H1 (cell line): ENCODE measurements at regions not wholly inside any gene's neighbourhood (a gene's known extent, or its start where the extent isn't known, plus 50 kb on each side); places are given as distances from the start of the nearest gene placed in this dataset.

Experiments
- CTCF ChIA-PET: fragments of 300-600 bp; sonication (Branson Sonifier 250); formaldehyde crosslinking; loops from one replicate; lab custom pipeline; 2021; ENCODE audit not compliant: partially characterized antibody; lab: Charles Lee
- POLR2A ChIA-PET: fragments of 300-600 bp; sonication (Branson Sonifier 250); formaldehyde crosslinking; loops from one replicate; lab custom pipeline; 2021; ENCODE audit warnings: inconsistent platforms; ENCODE audit not compliant: partially characterized antibody; lab: Charles Lee
- DNase-seq, 2 experiments: peaks; one replicate each; pipeline versions ENCODE4 v3.0.0 to v3.0.0-alpha.2; 2010 to 2022; ENCODE audit warnings: low spot score in 2 of 2, low read depth in 1 of 2, mixed read lengths in 1 of 2
- FAIRE-seq: peaks from 2 replicates; lab custom pipeline; 2011; peaks lifted over from hg19 to GRCh38; lab: Jason Lieb, UNC
- H2AFZ ChIP-seq: 2 replicates; pipeline ENCODE4 v1.8.1; 2012; ENCODE audit warnings: low read length, inconsistent platforms
- H2AK5ac ChIP-seq: 2 replicates; pipeline ENCODE4 v1.6.1; 2013; ENCODE audit warnings: low read depth, low read length
- H2BK120ac ChIP-seq: replicated peaks from 2 replicates; pipeline ENCODE3; 2013; ENCODE audit warnings: low read depth, low read length, inconsistent platforms
- H2BK12ac ChIP-seq: 2 replicates; pipeline ENCODE4 v1.6.1; 2013; ENCODE audit warnings: low read depth, low read length
- H2BK15ac ChIP-seq: 2 replicates; pipeline ENCODE4 v1.6.1; 2013; ENCODE audit warnings: low read length
- H2BK20ac ChIP-seq: 2 replicates; pipeline ENCODE4 v1.6.1; 2013; ENCODE audit warnings: low read length
- H2BK5ac ChIP-seq: 2 replicates; pipeline ENCODE4 v1.6.1; 2013; ENCODE audit warnings: low read depth, low read length
- H3K14ac ChIP-seq: 2 replicates; pipeline ENCODE4 v1.6.1; 2013; ENCODE audit warnings: inconsistent platforms; ENCODE audit not compliant: insufficient read length
- H3K18ac ChIP-seq: 2 replicates; pipeline ENCODE4 v1.6.1; 2013; ENCODE audit warnings: low read length; ENCODE audit errors: extremely low read depth
- H3K23ac ChIP-seq: 2 replicates; pipeline ENCODE4 v1.6.1; 2013; ENCODE audit warnings: inconsistent platforms; ENCODE audit not compliant: insufficient read length
- H3K23me2 ChIP-seq: 2 replicates; pipeline ENCODE4 v1.6.1; 2013; ENCODE audit warnings: low read depth, low read length
- H3K27ac ChIP-seq: 2 replicates; pipeline ENCODE4 v1.6.1; 2011; ENCODE audit warnings: low read depth, low read length, inconsistent platforms
- H3K27me3 ChIP-seq, 4 experiments: replicated peaks in 1 of 4; 1 replicate in 1 of 4; 2 replicates in 3 of 4; pipeline versions ENCODE4 v1.6.1 to v1.8.1; 2011 to 2013; ENCODE audit warnings: low read length in 3 of 4, mild to moderate bottlenecking in 3 of 4, inconsistent platforms in 2 of 4, mixed read lengths in 2 of 4, moderate library complexity in 1 of 4; ENCODE audit not compliant: control insufficient read depth in 3 of 4, insufficient read depth in 3 of 4; ENCODE audit errors: extremely low read depth in 1 of 4
- H3K36me3 ChIP-seq, 4 experiments: 2 replicates each; pipeline versions ENCODE4 v1.6.1 to v1.8.1; 2011 to 2013; ENCODE audit warnings: mild to moderate bottlenecking in 4 of 4, low read length in 3 of 4, moderate library complexity in 2 of 4, control low read depth in 1 of 4, inconsistent platforms in 1 of 4; ENCODE audit not compliant: insufficient read depth in 4 of 4, control insufficient read depth in 2 of 4
- H3K4ac ChIP-seq: replicated peaks from 2 replicates; pipeline ENCODE3; 2013; ENCODE audit warnings: low read length, low read depth, mixed read lengths, inconsistent platforms; ENCODE audit not compliant: insufficient read length
- H3K4me1 ChIP-seq, 4 experiments: replicated peaks in 1 of 4; 1 replicate in 1 of 4; 2 replicates in 3 of 4; pipeline versions ENCODE4 v1.6.1 to v1.8.1; 2011 to 2013; ENCODE audit warnings: low read length in 3 of 4, inconsistent platforms in 2 of 4, mixed read lengths in 1 of 4; ENCODE audit not compliant: insufficient read depth in 4 of 4, control insufficient read depth in 3 of 4
- H3K4me2 ChIP-seq, 2 experiments: 2 replicates each; pipeline versions ENCODE4 v1.6.1 to v1.8.1; 2011 to 2013; ENCODE audit warnings: low read depth in 2 of 2, low read length in 2 of 2, control low read depth in 1 of 2, inconsistent platforms in 1 of 2, mild to moderate bottlenecking in 1 of 2; ENCODE audit not compliant: insufficient read depth in 1 of 2
- H3K4me3 ChIP-seq, 4 experiments: fragments of 200-600, 300-600 bp in 1 of 4; sonication (generic), shearing (Covaris generic), sonication (Bioruptor Twin) in 1 of 4; 2 replicates each; pipeline versions ENCODE4 v1.5.1 to v1.8.1; 2011 to 2016; ENCODE audit warnings: low read length in 4 of 4, low read depth in 3 of 4, control low read depth in 2 of 4, inconsistent platforms in 2 of 4, mild to moderate bottlenecking in 2 of 4, mixed read lengths in 1 of 4, moderate library complexity in 1 of 4; ENCODE audit not compliant: insufficient read depth in 2 of 4; ENCODE audit errors: extremely low read depth in 1 of 4
- H3K56ac ChIP-seq: replicated peaks from 2 replicates; pipeline ENCODE3; 2013; ENCODE audit warnings: low read depth, mild to moderate bottlenecking, mixed read lengths, low read length, inconsistent platforms; ENCODE audit not compliant: insufficient read length
- H3K79me1 ChIP-seq: 2 replicates; pipeline ENCODE4 v1.6.1; 2013; ENCODE audit warnings: low read depth, low read length, control low read depth
- H3K79me2 ChIP-seq, 2 experiments: 2 replicates each; pipeline versions ENCODE4 v1.6.1 to v1.8.1; 2012 to 2013; ENCODE audit warnings: low read length in 2 of 2, mild to moderate bottlenecking in 2 of 2, inconsistent platforms in 1 of 2; ENCODE audit not compliant: insufficient read depth in 2 of 2, control insufficient read depth in 1 of 2
- H3K9ac ChIP-seq, 4 experiments: replicated peaks in 1 of 4; 1 replicate in 1 of 4; 2 replicates in 3 of 4; pipeline versions ENCODE4 v1.6.1 to v1.8.1; 2011 to 2013; ENCODE audit warnings: low read depth in 3 of 4, low read length in 3 of 4, control low read depth in 2 of 4, mild to moderate bottlenecking in 2 of 4, moderate library complexity in 2 of 4, inconsistent platforms in 1 of 4; ENCODE audit errors: extremely low read depth in 1 of 4
- H3K9me3 ChIP-seq, 2 experiments: 2 replicates each; pipeline versions ENCODE4 v1.6.1 to v1.8.1; 2012 to 2013; ENCODE audit warnings: mild to moderate bottlenecking in 2 of 2, moderate library complexity in 2 of 2, control low read depth in 1 of 2, inconsistent platforms in 1 of 2, low read depth in 1 of 2, low read length in 1 of 2, mixed read lengths in 1 of 2; ENCODE audit not compliant: insufficient read depth in 2 of 2
- H4K20me1 ChIP-seq, 2 experiments: replicated peaks in 1 of 2; 2 replicates each; pipeline versions ENCODE3 to v1.8.1; 2011 to 2013; ENCODE audit warnings: inconsistent platforms in 2 of 2, low read length in 2 of 2, mild to moderate bottlenecking in 1 of 2; ENCODE audit not compliant: insufficient read depth in 2 of 2, control insufficient read depth in 1 of 2
- H4K5ac ChIP-seq: 2 replicates; pipeline ENCODE4 v1.6.1; 2013; ENCODE audit warnings: low read length, low read depth, mixed read lengths, inconsistent platforms; ENCODE audit not compliant: insufficient read length
- H4K8ac ChIP-seq: 2 replicates; pipeline ENCODE4 v1.8.0; 2013; ENCODE audit warnings: mild to moderate bottlenecking, moderate library complexity, low read length, inconsistent platforms; ENCODE audit not compliant: insufficient read depth; ENCODE audit errors: extremely low read depth
- H4K91ac ChIP-seq: replicated peaks from 2 replicates; pipeline ENCODE3; 2013; ENCODE audit warnings: low read length, mixed read lengths, inconsistent platforms; ENCODE audit not compliant: insufficient read length
- JUND ChIP-seq: IDR thresholded peaks from 2 replicates; pipeline ENCODE4 v1.6.1; 2011; ENCODE audit warnings: mild to moderate bottlenecking, improper control_type of control experiment, low read length
- WGBS, 2 experiments: shearing (Covaris generic) in 1 of 2; methylation state at CpG; one replicate each; pipeline versions ENCODE4 v1.1.6 to v1.1.7; 2013 to 2015; ENCODE audit warnings: low lambda C conversion rate in 2 of 2, mixed read lengths in 2 of 2, inconsistent platforms in 1 of 2, low coverage in 1 of 2, missing lambda C conversion rate in 1 of 2; ENCODE audit not compliant: insufficient replicate concordance in 2 of 2, insufficient coverage in 1 of 2, insufficient read length in 1 of 2; ENCODE audit errors: extremely low coverage in 1 of 2, missing lambda C conversion rate in 1 of 2; 5-methylcytosine and 5-hydroxymethylcytosine counted together

GRCh38 chr5:104299998-104300706 is 737.6 kb upstream of the NUDT12 start:
- Histone ChIP-seq H3K4ac (no peak overlapping the region), H3K4me2 (no peak overlapping the region), H3K14ac (no peak overlapping the region), H2BK120ac (no peak overlapping the region), H2BK20ac (no peak overlapping the region), H2AFZ (no peak overlapping the region), H4K91ac (no peak overlapping the region), H3K9me3 (no peaks in the 10 kb centered on the region), H3K27ac (no peak overlapping the region), H3K4me1 (no peaks in the 10 kb centered on the region), H3K18ac (no peak overlapping the region), H3K27me3 (no peaks in the 10 kb centered on the region), H4K20me1 (no peaks in the 10 kb centered on the region), H4K8ac (no peak overlapping the region), H3K9ac (no peak overlapping the region), H2BK12ac (no peak overlapping the region), H3K36me3 (no peaks in the 10 kb centered on the region), H4K5ac (no peak overlapping the region), H3K56ac (no peak overlapping the region), H3K79me2 (no peaks in the 10 kb centered on the region), H3K23me2 (no peaks in the 10 kb centered on the region), H2AK5ac (no peak overlapping the region), H3K79me1 (no peaks in the 10 kb centered on the region), H3K4me3 (no peak overlapping the region), H2BK15ac (no peak overlapping the region), H2BK5ac (no peak overlapping the region), H3K23ac (no peak overlapping the region)
- no peak for TF ChIP-seq JUND
- DNase-seq (no peak), FAIRE-seq (no peak)
- CTCF ChIA-PET, result interaction anchor here (1.8 kb wide), 1 partner anchor 15 kb away, joined by 3 read pairs; no protein-coding TSS in a partner anchor
- POLR2A ChIA-PET, result no interaction called here
- WGBS, 2 experiments, result 95% methylated on average over 7 of the region's 7 CpGs; no CpG with 5 or more reads in 1 of the 2 experiments
